ENCODE measurements at regions not wholly inside any gene's neighbourhood (a gene's known extent, or its start where the extent isn't known, plus 50 kb on each side); places are given as distances from the start of the nearest gene placed in this dataset.

- Mint-ChIP-seq H3K4me3 (no peak overlapping the region), H3K27me3 (peaks cover 3% of the 10 kb centered on the region), H3K27ac (no peak overlapping the region), H3K9me3 (ENCODE audit: insufficient read depth) (no peaks in the 10 kb centered on the region), H3K4me1 (no peaks in the 10 kb centered on the region)
- 100% methylated on average over 4 of the region's 7 CpGs for WGBS (ENCODE audit: insufficient coverage)
- H3K4me1 ChIP-seq (ENCODE audit: control insufficient read depth in 2 of 2, insufficient read depth in 2 of 2, low read length in 2 of 2) = no peaks in the 10 kb centered on the region
- H3K27me3 ChIP-seq (replicated peaks in 1 of 4; ENCODE audit: control extremely low read depth in 1 of 4, control insufficient read depth in 3 of 4, insufficient read depth in 4 of 4, low read length in 3 of 4) = peaks cover 0 to 6% (median 0%) of the 10 kb centered on the region in 4 experiments
- no peak overlapping the region for H3K4me2 ChIP-seq (replicated peaks; ENCODE audit: low read depth, low read length, poor library complexity, severe bottlenecking)
- no peak for TF ChIP-seq CTCF (IDR thresholded peaks at IDR 0.05)
- no peak for TF ChIP-seq EZH2 (IDR thresholded peaks at IDR 0.05; ENCODE audit: borderline replicate concordance, insufficient read depth, low read depth, low read length, poor library complexity, severe bottlenecking)
- DNase-seq (no peak), ATAC-seq (ENCODE audit: low read depth) (no peak)
- H3K9ac ChIP-seq (ENCODE audit: low read length) = no peak overlapping the region
- no peaks in the 10 kb centered on the region for H4K20me1 ChIP-seq (ENCODE audit: control insufficient read depth, insufficient read depth, low read length, poor library complexity, severe bottlenecking)
- H3K4me3 ChIP-seq (ENCODE audit: control extremely low read depth in 1 of 5, extremely low read depth in 1 of 5, insufficient read depth in 1 of 5, low read depth in 2 of 5, low read length in 4 of 5) = no peak overlapping the region
- H3K36me3 ChIP-seq (replicated peaks in 1 of 2; ENCODE audit: control extremely low read depth in 1 of 2, control insufficient read depth in 1 of 2, extremely low read depth in 1 of 2, insufficient read depth in 2 of 2, low read length in 1 of 2) = no peaks in the 10 kb centered on the region
- CTCF ChIA-PET = no interaction called here
- no peaks in the 10 kb centered on the region for H3K79me2 ChIP-seq (ENCODE audit: control insufficient read depth, insufficient read depth, low read length)
- intact Hi-C loops (cut with micrococcal nuclease) = no loop called here
- H2AFZ ChIP-seq (ENCODE audit: insufficient read depth, low read depth, low read length, poor library complexity, severe bottlenecking) = no peak overlapping the region
- POLR2A ChIA-PET = no interaction called here
- H3K9me3 ChIP-seq (ENCODE audit: control extremely low read depth in 1 of 3, control insufficient read depth in 2 of 3, insufficient read depth in 1 of 3, low read length in 2 of 3) = peaks cover 0 to 7% (median 0%) of the 10 kb centered on the region in 3 donors
- no peak overlapping the region for H3K27ac ChIP-seq (ENCODE audit: low read length in 2 of 2)
These were observed 132.1 kb downstream of the URI1 start for GRCh38 chr19:30074096-30074495.

GRCh38 chr19:30074741-30075715, 133.0 kb downstream of the URI1 start:
- WGBS (ENCODE audit: insufficient coverage) = 97% methylated on average over 6 of the region's 12 CpGs
- no peak overlapping the region for H3K4me3 ChIP-seq (ENCODE audit: control extremely low read depth in 1 of 5, extremely low read depth in 1 of 5, insufficient read depth in 1 of 5, low read depth in 2 of 5, low read length in 4 of 5)
- H3K36me3 ChIP-seq (replicated peaks in 1 of 2; ENCODE audit: control extremely low read depth in 1 of 2, control insufficient read depth in 1 of 2, extremely low read depth in 1 of 2, insufficient read depth in 2 of 2, low read length in 1 of 2) = no peaks in the 10 kb centered on the region
- no peak for TF ChIP-seq CTCF (IDR thresholded peaks at IDR 0.05)
- TF ChIP-seq EZH2 (IDR thresholded peaks at IDR 0.05; ENCODE audit: borderline replicate concordance, insufficient read depth, low read depth, low read length, poor library complexity, severe bottlenecking) = no peak
- CTCF ChIA-PET = no interaction called here
- H3K9me3 ChIP-seq (ENCODE audit: control extremely low read depth in 1 of 3, control insufficient read depth in 2 of 3, insufficient read depth in 1 of 3, low read length in 2 of 3) = peaks cover 0 to 7% (median 0%) of the 10 kb centered on the region in 3 donors
- Mint-ChIP-seq H3K9me3 (ENCODE audit: insufficient read depth) (no peaks in the 10 kb centered on the region), H3K4me1 (no peaks in the 10 kb centered on the region), H3K4me3 (no peak overlapping the region), H3K27ac (no peak overlapping the region), H3K27me3 (peaks cover 3% of the 10 kb centered on the region)
- no peak overlapping the region for H2AFZ ChIP-seq (ENCODE audit: insufficient read depth, low read depth, low read length, poor library complexity, severe bottlenecking)
- no peaks in the 10 kb centered on the region for H3K4me1 ChIP-seq (ENCODE audit: control insufficient read depth in 2 of 2, insufficient read depth in 2 of 2, low read length in 2 of 2)
- no peaks in the 10 kb centered on the region for H4K20me1 ChIP-seq (ENCODE audit: control insufficient read depth, insufficient read depth, low read length, poor library complexity, severe bottlenecking)
- DNase-seq (no peak), ATAC-seq (ENCODE audit: low read depth) (no peak)
- POLR2A ChIA-PET = no interaction called here
- no peak overlapping the region for H3K9ac ChIP-seq (ENCODE audit: low read length)
- H3K4me2 ChIP-seq (replicated peaks; ENCODE audit: low read depth, low read length, poor library complexity, severe bottlenecking) = no peak overlapping the region
- peaks cover 0 to 6% (median 0%) of the 10 kb centered on the region in 4 experiments for H3K27me3 ChIP-seq (replicated peaks in 1 of 4; ENCODE audit: control extremely low read depth in 1 of 4, control insufficient read depth in 3 of 4, insufficient read depth in 4 of 4, low read length in 3 of 4)
- H3K79me2 ChIP-seq (ENCODE audit: control insufficient read depth, insufficient read depth, low read length) = no peaks in the 10 kb centered on the region
- intact Hi-C loops (cut with micrococcal nuclease) = no loop called here
- no peak overlapping the region for H3K27ac ChIP-seq (ENCODE audit: low read length in 2 of 2)
